Psoas muscle (tissue), 7 donors: ENCODE measurements at regions not wholly inside any gene's neighbourhood (a gene's known extent, or its start where the extent isn't known, plus 50 kb on each side); places are given as distances from the start of the nearest gene placed in this dataset.

Source experiments
- ATAC-seq, 4 donors: fragments of 200-7000 bp; cut with Tn5 transposase; one replicate each; pipeline ENCODE4 v1.9.1; 2020; ENCODE audit warnings: moderate library complexity in 3 of 4, mild to moderate bottlenecking in 2 of 4
- DNase-seq, 2 donors: peaks; one replicate each; pipeline ENCODE4 v3.0.0-alpha.2; 2020
- H3K27ac ChIP-seq: fragments of 200-600 bp; one replicate; pipeline ENCODE4 v1.8.0; 2022
- H3K27me3 ChIP-seq, 3 donors: fragments of 200-600 bp in 1 of 3; one replicate each; pipeline versions ENCODE4 v1.6.1 to v1.8.0; 2013 to 2022; ENCODE audit warnings: low read length in 2 of 3, mild to moderate bottlenecking in 2 of 3, moderate library complexity in 1 of 3; ENCODE audit not compliant: insufficient read depth in 3 of 3
- H3K36me3 ChIP-seq, 2 donors: fragments of 200-600 bp in 1 of 2; one replicate each; pipeline versions ENCODE4 v1.6.1 to v1.8.0; 2013 to 2022; ENCODE audit warnings: low read depth in 1 of 2, mild to moderate bottlenecking in 1 of 2, moderate library complexity in 1 of 2; ENCODE audit not compliant: insufficient read depth in 1 of 2
- H3K4me1 ChIP-seq: fragments of 200-600 bp; one replicate; pipeline ENCODE4 v1.8.0; 2022
- H3K4me3 ChIP-seq: fragments of 200-600 bp; one replicate; pipeline ENCODE4 v1.8.0; 2022; ENCODE audit warnings: mild to moderate bottlenecking
- H3K9me3 ChIP-seq: fragments of 200-600 bp; one replicate; pipeline ENCODE4 v1.8.0; 2022
- CTCF ChIP-seq: fragments of 200-600 bp; IDR thresholded peaks from one replicate; pipeline ENCODE4 v1.8.0; 2022; ENCODE audit warnings: antibody characterized with exemption
- WGBS, 3 donors: extraction: QIAGEN DNeasy Blood & Tissue Kit; methylation state at CpG; one replicate each; pipeline versions ENCODE4 v1.1.6 to v1.1.7; 2013; 5-methylcytosine and 5-hydroxymethylcytosine counted together
- intact Hi-C, 2 donors: fragments of 100-400 bp; cut with DNase I; formaldehyde crosslinking; loops; one replicate each; pipeline versions ENCODE4 v1.11.0 to v1.14.2; 2022
- donor health status: healthy with polysubstance abuse.
- donor health status: DM: no; HTN: no; CAD: no; lungs with moderate emphysema.
- donor health status: Bipolar disorder and iron deficiency.
- donor health status: healthy.
- donor health status: DM: yes; HTN: yes; CAD: no.
- donor health status: DM: no; HTN: no; CAD: no.
- donor health status: DM: yes; HTN: yes; CAD: no.

- Histone ChIP-seq H3K9me3 (no peaks in the 10 kb centered on the region), H3K27me3 (no peaks in the 10 kb centered on the region), H3K36me3 (no peaks in the 10 kb centered on the region), H3K27ac (no peak overlapping the region), H3K4me3 (no peak overlapping the region), H3K4me1 (no peaks in the 10 kb centered on the region)
- 78 to 82% (median 82%) methylated on average over 5 of the region's 5 CpGs for WGBS, 3 donors
- DNase-seq: no peak
- no peak for TF ChIP-seq CTCF
- no peak for ATAC-seq
- intact Hi-C loops: no loop called here
Observed at GRCh38 chr2:16023506-16024360, 83.4 kb downstream of the MYCN start.

- Histone ChIP-seq H3K4me1 (no peaks in the 10 kb centered on the region), H3K9me3 (no peaks in the 10 kb centered on the region), H3K36me3 (no peaks in the 10 kb centered on the region), H3K27me3 (peaks cover 0 to under 1% (median 0%) of the 10 kb centered on the region in 3 donors), H3K4me3 (no peak overlapping the region), H3K27ac (no peak overlapping the region)
- intact Hi-C loops: no loop called here
- 76 to 80% (median 77%) methylated on average over 6 of the region's 6 CpGs for WGBS, 3 donors
- ATAC-seq (no peak), DNase-seq (no peak)
- TF ChIP-seq CTCF: no peak
Observed at GRCh38 chr2:16022548-16023240, 82.3 kb downstream of the MYCN start.

GRCh38 chr2:16021611-16022363, 81.4 kb downstream of the MYCN start:
- no peak for DNase-seq
- H3K36me3 ChIP-seq: no peaks in the 10 kb centered on the region
- intact Hi-C loops: no loop called here
- no peaks in the 10 kb centered on the region for H3K4me1 ChIP-seq
- no peak overlapping the region for H3K4me3 ChIP-seq
- TF ChIP-seq CTCF: no peak
- WGBS, 3 donors: 68 to 70% (median 69%) methylated on average over 4 of the region's 4 CpGs
- no peak for ATAC-seq
- H3K27me3 ChIP-seq: peaks cover 0 to 5% (median 0%) of the 10 kb centered on the region in 3 donors
- no peaks in the 10 kb centered on the region for H3K9me3 ChIP-seq
- H3K27ac ChIP-seq: no peak overlapping the region

GRCh38 chr2:16020389-16021008, 80.1 kb downstream of the MYCN start:
- no peaks in the 10 kb centered on the region for H3K4me1 ChIP-seq
- TF ChIP-seq CTCF: no peak
- ATAC-seq (no peak), DNase-seq (no peak)
- peaks cover 0 to 6% (median 0%) of the 10 kb centered on the region in 3 donors for H3K27me3 ChIP-seq
- H3K9me3 ChIP-seq: no peaks in the 10 kb centered on the region
- WGBS, 3 donors: 85 to 88% (median 86%) methylated on average over 5 of the region's 5 CpGs
- no peak overlapping the region for H3K4me3 ChIP-seq
- no peak overlapping the region for H3K27ac ChIP-seq
- intact Hi-C loops: no loop called here
- H3K36me3 ChIP-seq: no peaks in the 10 kb centered on the region
